ENCODE measurements at regions not wholly inside any gene's neighbourhood (a gene's known extent, or its start where the extent isn't known, plus 50 kb on each side); places are given as distances from the start of the nearest gene placed in this dataset.
"Not testable (repeated sequence)": the region's sequence is repeated elsewhere in the genome, so short reads cannot be mapped to it uniquely, and the experiment has no call there.

GRCh38 chr11:87942786-87943185 lies 232.5 kb downstream of the RAB38 start:
- DNase-seq (ENCODE audit: insufficient read length, low spot score) (no peak), FAIRE-seq (no peak)
- no peak for TF ChIP-seq POLR2A (IDR thresholded peaks at IDR 0.05; ENCODE audit: low read depth, low read length)

- no peak for TF ChIP-seq POLR2A (IDR thresholded peaks at IDR 0.05; ENCODE audit: low read depth, low read length)
- DNase-seq (ENCODE audit: insufficient read length, low spot score) (no peak), FAIRE-seq (no peak)
Observed at GRCh38 chr11:87934182-87934581, 241.1 kb downstream of the RAB38 start.

- TF ChIP-seq POLR2A (IDR thresholded peaks at IDR 0.05; ENCODE audit: low read depth, low read length): no peak
- DNase-seq (ENCODE audit: insufficient read length, low spot score): no peak
- no peak for FAIRE-seq
Observed at GRCh38 chr11:87926250-87926970, 248.8 kb downstream of the RAB38 start.

GRCh38 chr11:87924125-87924524 lies 251.1 kb downstream of the RAB38 start:
- no peak for DNase-seq (ENCODE audit: insufficient read length, low spot score)
- no peak for TF ChIP-seq POLR2A (IDR thresholded peaks at IDR 0.05; ENCODE audit: low read depth, low read length)
- FAIRE-seq: no peak

- DNase-seq (ENCODE audit: insufficient read length, low spot score): no peak
- TF ChIP-seq POLR2A (IDR thresholded peaks at IDR 0.05; ENCODE audit: low read depth, low read length): no peak
- FAIRE-seq: no peak
Observed at GRCh38 chr11:87917111-87917510, 258.1 kb downstream of the RAB38 start.

GRCh38 chr11:87909178-87909577 lies 266.1 kb downstream of the RAB38 start:
- no peak for TF ChIP-seq POLR2A (IDR thresholded peaks at IDR 0.05; ENCODE audit: low read depth, low read length)
- FAIRE-seq: no peak
- no peak for DNase-seq (ENCODE audit: insufficient read length, low spot score)

- DNase-seq (ENCODE audit: insufficient read length, low spot score) (no peak), FAIRE-seq (no peak)
- no peak for TF ChIP-seq POLR2A (IDR thresholded peaks at IDR 0.05; ENCODE audit: low read depth, low read length)
Observed at GRCh38 chr11:87908086-87908485, 267.2 kb downstream of the RAB38 start.

GRCh38 chr11:87903345-87903744 lies 271.9 kb downstream of the RAB38 start:
- TF ChIP-seq POLR2A (IDR thresholded peaks at IDR 0.05; ENCODE audit: low read depth, low read length): no peak
- no peak for DNase-seq (ENCODE audit: insufficient read length, low spot score)
- FAIRE-seq: no peak

GRCh38 chr11:87901341-87901740 lies 273.9 kb downstream of the RAB38 start:
- DNase-seq (ENCODE audit: insufficient read length, low spot score) (no peak), FAIRE-seq (no peak)
- TF ChIP-seq POLR2A (IDR thresholded peaks at IDR 0.05; ENCODE audit: low read depth, low read length): no peak

GRCh38 chr11:87897921-87898320 lies 277.3 kb downstream of the RAB38 start:
- TF ChIP-seq POLR2A (IDR thresholded peaks at IDR 0.05; ENCODE audit: low read depth, low read length): no peak
- FAIRE-seq (no peak), DNase-seq (ENCODE audit: insufficient read length, low spot score) (no peak)

- DNase-seq (ENCODE audit: insufficient read length, low spot score) (no peak), FAIRE-seq (no peak)
- TF ChIP-seq POLR2A (IDR thresholded peaks at IDR 0.05; ENCODE audit: low read depth, low read length): no peak
Observed at GRCh38 chr11:87897071-87897470, 278.2 kb downstream of the RAB38 start.

- FAIRE-seq: no peak
- no peak for DNase-seq (ENCODE audit: insufficient read length, low spot score)
- TF ChIP-seq POLR2A (IDR thresholded peaks at IDR 0.05; ENCODE audit: low read depth, low read length): no peak
Observed at GRCh38 chr11:87894961-87895360, 280.3 kb downstream of the RAB38 start.

- FAIRE-seq: no peak
- no peak for TF ChIP-seq POLR2A (IDR thresholded peaks at IDR 0.05; ENCODE audit: low read depth, low read length)
Observed at GRCh38 chr11:87892291-87892690, 283.0 kb downstream of the RAB38 start.

GRCh38 chr11:87889126-87889525 lies 286.1 kb downstream of the RAB38 start:
- FAIRE-seq (no peak), DNase-seq (ENCODE audit: insufficient read length, low spot score) (no peak)
- no peak for TF ChIP-seq POLR2A (IDR thresholded peaks at IDR 0.05; ENCODE audit: low read depth, low read length)

More at GRCh38 chr11:87892291-87892690, 283.0 kb downstream of the RAB38 start:
- DNase-seq (ENCODE audit: insufficient read length, low spot score): no peak

GRCh38 chr11:87885084-87885483 lies 290.2 kb downstream of the RAB38 start:
- DNase-seq (ENCODE audit: insufficient read length, low spot score): not testable (repeated sequence)

GRCh38 chr11:87879118-87879517 lies 296.1 kb downstream of the RAB38 start:
- FAIRE-seq: no peak
- TF ChIP-seq POLR2A (IDR thresholded peaks at IDR 0.05; ENCODE audit: low read depth, low read length): no peak

More at GRCh38 chr11:87885084-87885483, 290.2 kb downstream of the RAB38 start:
- FAIRE-seq: not testable (repeated sequence)

More at GRCh38 chr11:87879118-87879517, 296.1 kb downstream of the RAB38 start:
- no peak for DNase-seq (ENCODE audit: insufficient read length, low spot score)
